Effector CD4-positive, alpha-beta T cell (primary cell): ENCODE measurements at regions not wholly inside any gene's neighbourhood (a gene's known extent, or its start where the extent isn't known, plus 50 kb on each side); places are given as distances from the start of the nearest gene placed in this dataset.
"Not testable (repeated sequence)": the region's sequence is repeated elsewhere in the genome, so short reads cannot be mapped to it uniquely, and the experiment has no call there.

Experiments used
- DNase-seq: peaks from one replicate; pipeline ENCODE4 v3.0.0-alpha.2; 2020

DNA sequence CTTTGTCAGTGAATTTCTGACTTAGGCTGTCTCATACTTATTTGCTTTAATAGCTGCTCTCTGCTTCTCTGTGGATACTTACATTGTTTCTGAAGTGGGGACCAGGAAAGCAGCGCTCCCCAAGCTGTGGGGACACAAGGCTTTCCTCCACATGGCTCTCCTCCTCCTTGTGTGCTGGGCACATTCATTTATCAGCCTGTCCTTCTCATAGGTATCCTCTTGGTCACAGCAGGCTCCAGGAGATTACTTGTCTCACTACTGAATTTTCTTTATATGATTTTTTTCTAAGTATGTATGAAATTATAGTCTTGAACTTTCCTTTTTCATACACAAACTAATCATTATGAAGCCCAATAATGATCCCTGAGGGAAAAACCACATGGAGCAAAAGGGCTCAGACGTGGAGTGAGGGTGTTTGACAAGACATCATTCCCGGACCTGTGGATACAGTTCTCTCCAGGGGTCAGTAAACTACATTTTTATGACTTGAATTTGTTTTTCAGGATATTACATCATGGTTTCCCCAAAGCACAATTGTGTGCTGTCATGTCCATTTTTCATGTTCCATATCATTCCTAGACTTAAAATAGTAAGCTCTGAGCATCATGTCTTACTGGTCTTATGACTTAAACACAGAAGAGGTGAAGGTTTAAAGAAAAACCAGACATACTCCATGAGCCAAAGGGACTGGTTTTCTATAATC lies 234.5 kb downstream of the PCSK1 start:
- no peak for DNase-seq

DNA sequence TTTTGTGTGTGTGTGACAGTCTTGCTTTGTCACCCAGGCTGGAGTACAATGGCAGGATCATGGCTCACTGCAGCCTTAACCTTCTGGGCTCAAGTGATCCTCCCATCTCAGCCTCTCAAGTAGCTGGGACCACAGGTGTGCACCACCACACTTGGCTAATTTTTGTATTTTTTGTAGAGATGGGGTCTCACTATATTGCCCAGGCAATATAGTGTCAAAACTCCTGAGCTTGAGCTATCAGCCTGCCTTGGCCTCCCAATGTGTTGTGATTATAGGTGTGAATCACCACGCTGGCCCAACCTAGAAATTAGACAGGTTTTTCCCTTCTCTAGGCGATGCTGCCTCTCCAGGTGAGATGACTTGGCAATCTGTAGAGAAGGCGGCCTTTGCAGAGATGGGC lies 235.3 kb downstream of the PCSK1 start:
- DNase-seq, result not testable (repeated sequence)

DNA sequence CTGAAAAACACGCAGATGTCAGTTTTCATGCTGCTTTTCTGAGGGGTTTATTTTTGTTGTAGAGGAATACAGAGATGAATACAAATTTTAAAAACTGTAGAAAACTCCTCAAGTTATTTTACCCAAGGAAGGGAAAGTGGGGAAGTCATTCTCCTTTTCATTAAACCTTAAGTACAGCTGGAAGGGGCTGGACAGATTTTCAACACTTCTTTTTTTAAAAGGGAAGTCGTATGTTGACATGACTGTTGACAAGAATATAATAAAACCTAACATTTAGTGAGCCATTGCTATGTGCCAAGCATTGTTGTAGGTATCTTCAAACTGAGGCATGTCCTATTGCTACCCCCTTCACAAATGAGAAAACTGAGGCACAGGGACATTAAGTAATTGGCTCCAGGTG lies 235.7 kb upstream of the ELL2 start:
- DNase-seq, result no peak

DNA sequence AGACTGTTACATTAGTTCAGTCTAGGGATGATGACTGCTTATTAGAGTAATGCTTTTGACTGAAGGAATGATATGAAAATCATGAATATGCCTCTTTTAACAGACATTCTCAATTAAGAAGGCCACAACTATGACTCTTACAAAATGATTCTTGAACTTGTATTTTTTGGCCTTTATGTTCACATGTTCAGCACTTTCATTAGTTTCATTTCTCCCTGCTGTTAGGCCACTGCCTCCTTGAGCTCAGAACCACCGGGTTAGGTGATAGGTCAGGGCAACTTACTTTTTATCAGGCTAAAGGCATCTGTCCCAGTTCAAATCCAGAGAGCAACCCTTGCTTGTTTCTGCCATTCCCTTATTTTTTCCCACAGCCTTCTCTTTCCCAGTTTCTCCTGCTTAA lies 235.2 kb upstream of the ELL2 start:
- no peak for DNase-seq

DNA sequence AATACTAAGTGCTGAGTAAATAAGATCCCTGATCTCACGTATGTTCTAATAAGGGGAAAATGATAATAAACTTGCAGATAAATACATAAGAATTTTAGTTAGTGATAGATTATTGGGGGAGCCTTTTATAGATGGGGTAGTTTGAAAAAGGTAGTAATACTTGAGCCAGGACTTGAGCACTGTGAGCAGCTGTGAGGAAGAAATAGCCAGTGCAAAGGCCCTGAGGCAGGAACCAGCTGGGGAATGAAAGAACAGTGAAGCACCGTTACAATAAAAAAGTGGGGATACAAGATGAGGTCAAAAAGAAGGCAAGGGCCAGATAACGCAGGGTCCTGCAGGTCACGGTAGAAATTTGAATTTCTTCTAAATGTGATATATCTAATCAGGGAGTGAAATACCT lies 234.8 kb upstream of the ELL2 start:
- no peak for DNase-seq

DNA sequence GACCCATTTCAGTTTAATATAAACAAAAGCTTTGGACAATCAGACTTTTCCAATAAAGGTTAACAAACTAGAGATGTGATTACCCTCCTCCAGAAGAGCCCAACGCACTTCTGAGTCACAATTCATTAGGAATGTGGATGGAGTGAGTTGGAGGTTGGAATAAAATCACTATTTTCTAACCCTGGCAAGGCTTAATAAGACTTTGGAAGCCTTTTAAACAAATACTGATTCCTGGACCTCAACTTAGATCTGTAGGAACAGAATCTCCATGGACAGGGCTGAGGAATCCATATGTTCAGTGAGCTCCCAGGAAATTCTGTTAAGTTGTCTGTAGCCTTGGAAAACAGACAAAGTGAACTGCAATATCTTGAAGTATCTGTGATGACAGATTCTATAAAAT lies 233.5 kb upstream of the ELL2 start:
- no peak for DNase-seq

DNA sequence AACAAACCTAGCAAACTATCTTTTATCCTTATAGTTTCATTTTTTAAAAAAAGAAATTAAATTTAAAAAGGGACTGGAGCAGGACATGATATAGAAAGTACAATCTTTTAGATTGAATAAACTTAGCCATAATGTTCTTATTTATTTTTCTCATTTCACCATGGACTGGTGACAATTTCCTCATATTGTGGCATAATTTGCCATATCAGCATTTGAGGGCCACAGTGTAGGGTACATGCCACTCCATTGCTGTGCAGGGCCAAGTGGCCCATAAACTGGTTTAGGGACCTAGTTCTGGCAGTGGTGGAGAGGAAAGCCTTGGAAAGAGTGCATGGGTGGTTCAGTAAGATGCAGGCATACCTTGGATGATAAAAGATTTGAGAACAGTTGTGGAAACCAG lies 232.9 kb upstream of the ELL2 start:
- no peak for DNase-seq

DNA sequence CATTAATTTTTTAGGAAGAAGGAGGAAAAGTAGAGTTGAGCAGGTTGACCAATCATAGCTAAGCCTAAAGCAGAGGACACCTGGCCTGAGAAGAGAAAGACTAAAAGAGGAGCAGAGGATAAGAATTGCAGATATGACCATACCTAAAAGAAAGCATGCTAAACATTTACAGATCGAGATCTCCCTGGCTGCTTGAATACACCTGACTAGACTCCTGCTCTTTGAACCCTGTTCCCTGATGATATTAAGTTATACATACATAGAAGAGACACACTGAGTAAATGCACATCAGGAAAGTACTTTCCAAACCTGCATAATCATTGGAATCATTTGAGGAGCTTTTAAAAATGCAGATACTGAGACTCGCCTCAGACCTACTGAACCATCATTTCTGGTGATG lies 232.3 kb upstream of the ELL2 start:
- no peak for DNase-seq

DNA sequence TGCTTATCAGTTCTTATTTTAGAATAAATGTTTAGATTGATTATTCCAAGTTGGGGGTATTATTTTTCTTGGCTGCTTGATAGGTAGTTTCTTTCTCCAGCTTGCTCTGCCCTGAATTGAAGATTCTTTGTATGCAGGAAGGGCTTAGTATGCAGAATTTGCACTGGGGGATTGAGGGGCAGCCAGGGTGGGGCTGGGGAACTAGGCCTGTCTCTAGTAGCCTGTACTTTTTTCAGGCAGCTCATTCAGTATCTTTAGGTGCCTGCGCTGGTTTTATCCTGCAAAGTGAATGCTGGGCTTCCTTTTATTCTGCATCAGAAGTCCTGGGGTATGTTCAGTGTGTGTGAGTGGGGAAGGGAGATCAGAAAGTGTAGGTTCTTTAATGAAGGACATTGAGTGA lies 228.3 kb upstream of the ELL2 start:
- no peak for DNase-seq

DNA sequence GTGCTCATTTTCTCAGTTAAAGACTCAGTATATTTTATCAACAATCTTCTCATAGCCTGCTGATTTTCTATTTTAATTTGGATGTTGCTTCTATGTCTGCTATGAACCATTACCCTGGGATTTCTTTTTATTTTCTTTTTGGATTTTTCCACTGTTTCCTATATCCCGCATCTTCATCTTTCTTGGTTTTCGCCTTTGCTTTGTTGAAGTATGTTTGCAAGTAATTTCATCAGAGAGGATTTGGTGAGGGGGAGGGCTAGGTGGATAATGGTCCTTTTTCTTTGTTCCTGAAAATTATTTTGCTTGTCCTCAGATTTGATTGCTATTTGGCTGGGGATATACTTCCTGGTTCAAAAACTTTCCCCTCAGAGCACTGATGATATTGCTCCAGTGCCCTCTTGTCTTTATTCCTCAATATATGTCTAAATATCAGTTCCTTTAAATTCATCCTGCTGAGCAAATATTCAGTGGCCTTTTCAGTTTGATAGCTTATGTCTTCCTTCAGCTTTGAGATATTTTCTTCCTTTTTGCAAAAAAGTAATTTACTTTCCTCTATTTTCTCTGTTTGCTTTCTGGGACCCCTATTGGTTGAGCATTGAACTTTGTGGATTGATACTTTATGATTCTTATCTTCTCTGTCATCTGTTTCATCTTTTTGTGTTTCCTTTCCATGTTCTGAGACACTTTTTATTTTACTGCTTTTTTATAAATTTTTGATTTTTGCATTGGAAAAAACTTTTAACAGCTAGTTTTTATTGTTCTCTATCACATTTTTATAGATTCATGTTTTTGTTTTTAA lies 227.6 kb upstream of the ELL2 start:
- DNase-seq, result no peak

DNA sequence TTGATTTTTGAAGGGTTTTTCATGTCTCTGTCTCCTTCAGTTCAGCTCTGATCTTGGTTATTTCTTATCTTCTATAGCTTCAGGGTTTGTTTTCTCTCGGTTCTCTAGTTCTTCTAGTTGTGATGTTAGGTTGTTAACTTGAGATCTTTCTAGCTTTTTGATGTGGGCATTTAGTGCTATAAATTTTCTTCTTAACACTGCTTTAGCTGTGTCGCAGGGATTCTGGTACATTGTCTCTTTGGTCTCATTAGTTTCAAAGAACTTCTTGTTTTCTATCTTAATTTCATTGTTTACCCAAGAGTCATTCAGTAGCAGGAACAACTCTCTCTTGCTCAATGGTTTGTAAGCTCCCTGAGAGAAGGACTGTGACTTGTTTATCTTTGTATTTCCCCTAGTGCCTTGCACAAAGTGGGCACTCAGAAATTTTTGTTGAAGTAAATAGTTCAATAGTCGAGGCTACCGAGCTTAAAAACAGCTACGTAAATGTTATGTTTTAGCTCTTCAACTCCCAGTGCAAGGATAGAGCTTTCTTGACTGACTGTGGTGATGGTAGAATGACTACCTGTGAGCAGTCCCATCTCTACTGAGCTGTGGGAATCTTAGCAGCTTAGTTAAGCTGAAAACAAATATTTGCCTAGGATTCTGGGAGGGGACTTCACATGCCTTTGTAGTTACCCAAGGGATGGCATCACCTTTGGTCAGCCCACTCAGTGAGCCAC lies 225.8 kb upstream of the ELL2 start:
- no peak for DNase-seq

DNA sequence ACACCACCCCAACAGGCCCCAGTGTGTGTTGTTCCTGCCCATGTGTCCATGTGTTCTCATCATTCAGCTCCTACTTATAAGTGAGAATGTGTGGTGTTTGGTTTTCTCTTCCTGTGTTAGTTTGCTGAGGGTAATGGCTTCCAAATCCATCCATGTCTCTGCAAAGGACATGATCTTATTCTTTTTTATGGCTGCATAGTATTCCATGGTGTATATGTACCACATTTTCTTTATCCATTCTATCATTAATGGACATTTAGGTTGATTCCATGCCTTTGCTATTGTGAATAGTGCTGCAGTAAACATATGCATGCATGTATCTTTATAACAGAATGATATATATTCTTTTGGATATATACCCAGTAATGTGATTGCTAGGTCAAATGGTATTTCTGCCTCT lies 222.9 kb upstream of the ELL2 start:
- not testable (repeated sequence) for DNase-seq

DNA sequence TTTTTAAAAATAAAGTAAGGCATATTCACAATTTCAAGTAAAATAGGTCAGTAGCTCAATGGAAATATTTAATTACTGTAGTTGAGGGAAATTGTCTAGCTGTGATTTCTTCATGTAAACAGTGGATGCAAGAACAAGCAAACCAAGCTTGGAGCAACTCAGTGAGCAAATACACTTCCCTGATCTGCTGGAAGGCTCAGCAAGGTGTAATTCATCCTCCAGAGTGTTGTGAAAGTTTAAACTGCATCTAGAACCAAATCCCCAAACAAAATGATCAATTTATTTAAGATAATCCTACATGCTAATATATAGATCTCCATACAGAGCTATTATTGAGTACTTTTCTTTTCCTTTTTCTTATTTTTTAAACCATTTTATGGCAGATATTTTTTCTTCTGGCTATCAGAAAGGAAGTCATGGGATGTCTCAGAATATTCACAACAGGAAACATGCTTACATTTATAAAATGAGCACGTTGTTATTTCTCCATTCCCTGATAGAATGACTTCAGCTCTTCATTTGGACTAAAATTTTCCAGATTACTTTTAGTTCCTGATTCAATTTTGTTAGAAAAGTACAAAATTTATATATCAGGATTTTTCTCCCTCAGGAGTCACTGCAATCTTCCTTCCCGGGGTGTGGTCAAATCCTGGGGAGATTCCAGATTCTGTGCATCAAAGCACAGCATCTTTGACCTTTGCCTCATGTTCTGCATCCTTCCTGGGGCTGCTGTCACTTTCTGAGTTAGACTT lies 219.2 kb upstream of the ELL2 start:
- no peak for DNase-seq

DNA sequence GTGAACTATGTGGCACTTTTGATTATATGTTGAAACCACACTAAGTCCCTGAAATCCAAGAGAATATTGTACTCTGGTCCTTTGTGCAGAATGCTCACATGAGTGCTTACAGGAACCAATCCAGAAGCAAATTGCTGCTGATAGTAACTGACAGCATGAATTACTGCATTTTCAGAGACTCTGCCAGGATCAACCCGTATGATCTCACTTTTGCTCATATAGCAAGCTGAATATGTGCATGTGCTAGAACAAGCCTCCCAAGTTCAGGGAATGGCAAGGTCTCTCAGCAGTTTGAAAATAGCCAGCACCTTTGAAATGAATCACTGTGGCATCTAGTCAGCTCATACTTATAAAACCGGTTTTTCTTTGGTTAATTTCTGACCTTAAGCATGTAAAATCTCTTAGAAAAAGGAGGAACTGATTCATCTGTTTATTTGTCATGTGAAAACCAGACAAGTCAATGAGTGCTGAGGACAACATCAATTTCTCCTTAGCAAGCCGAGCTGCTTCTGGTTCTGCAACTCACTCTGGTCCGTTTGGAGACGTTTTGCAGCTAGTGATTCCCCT lies 215.7 kb upstream of the ELL2 start:
- DNase-seq, result no peak

DNA sequence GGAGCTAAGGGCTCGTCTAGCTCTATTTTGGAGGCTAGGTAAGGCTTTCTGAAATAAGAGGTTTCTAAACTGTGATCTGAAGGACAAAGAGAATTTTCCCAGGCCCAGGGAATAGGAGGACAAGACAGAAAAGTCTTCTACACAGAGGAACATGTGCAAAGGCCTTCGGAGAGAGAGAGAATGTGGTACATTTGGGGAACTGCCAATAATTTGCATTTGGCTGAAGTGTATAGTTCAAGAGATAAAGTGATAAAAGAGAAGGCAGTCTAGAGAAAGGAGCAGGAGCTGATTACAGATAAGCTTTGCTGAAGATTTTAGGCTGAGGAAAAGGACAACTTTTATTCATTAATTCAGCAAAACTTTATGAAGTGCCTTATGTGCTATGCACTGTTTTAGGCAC lies 214.4 kb upstream of the ELL2 start:
- DNase-seq, result no peak

DNA sequence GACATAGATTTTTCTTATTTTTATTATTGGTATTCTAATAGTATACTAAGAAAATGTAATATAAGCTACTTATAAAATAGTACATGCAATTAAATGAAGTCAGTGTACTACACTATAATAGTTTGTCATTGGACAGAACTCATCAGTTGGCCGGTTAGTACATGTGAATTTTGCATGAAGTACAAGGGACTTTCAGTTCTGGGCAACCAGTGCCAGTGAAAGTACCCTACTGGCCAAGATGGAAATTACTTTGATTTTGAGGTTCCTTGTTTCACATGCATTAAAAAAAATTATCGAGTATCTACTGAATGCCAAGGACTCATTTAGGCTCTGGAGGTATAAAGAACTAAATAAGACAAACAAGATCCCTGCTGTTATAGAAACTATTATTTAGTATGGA lies 213.4 kb upstream of the ELL2 start:
- DNase-seq, result no peak

DNA sequence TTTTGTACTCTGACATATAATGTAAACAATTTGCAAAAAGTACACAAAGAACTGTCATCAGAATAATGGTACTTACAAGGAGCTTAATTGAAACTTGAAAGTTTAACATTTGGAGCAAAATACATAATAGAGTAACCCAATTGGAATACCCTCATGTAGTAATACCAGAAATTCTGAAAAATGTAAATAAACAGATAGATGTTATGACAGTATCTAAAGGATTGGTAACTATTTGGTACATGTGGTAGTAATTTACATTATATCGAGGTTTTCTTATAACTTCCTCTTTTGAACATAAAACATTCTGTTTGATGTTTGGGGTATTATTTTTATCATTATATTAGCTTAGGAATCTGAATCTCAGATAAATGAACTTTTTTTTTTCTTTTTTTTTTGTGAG lies 211.7 kb upstream of the ELL2 start:
- no peak for DNase-seq

DNA sequence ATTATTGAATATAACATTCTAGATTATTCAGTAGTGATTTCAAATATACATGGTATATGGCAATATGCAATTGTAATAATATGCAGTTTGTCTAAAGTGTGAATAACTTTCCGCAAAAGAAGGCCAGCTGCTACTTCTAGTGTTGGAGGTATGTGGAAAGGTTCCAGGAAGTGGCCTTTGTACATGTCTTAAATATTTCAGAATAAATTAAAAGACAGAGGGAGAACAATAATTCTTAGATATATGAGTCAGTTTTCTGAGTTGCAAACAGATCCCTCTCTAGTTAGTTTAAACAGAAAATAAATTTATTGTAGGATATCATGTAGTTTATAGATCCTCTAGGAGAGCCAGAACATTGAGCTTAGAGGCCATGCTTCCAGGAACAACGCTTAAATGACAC lies 210.8 kb upstream of the ELL2 start:
- no peak for DNase-seq

DNA sequence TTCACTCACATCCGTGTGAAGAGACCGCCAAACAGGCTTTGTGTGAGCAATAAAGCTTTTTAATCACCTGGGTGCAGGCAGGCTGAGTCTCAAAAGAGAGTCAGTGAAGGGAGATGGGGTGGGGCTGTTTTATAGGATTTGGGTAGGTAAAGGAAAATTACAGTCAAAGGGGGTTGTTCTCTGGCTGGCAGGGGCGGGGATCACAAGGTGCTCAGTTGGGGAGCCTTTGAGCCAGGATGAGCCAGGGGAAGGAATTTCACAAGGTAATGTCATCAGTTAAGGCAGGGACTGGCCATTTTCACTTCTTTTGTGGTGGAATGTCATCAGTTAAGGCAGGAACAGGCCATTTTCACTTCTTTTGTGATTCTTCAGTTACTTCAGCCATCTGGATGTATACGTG lies 210.3 kb upstream of the ELL2 start:
- DNase-seq, result not testable (repeated sequence)

DNA sequence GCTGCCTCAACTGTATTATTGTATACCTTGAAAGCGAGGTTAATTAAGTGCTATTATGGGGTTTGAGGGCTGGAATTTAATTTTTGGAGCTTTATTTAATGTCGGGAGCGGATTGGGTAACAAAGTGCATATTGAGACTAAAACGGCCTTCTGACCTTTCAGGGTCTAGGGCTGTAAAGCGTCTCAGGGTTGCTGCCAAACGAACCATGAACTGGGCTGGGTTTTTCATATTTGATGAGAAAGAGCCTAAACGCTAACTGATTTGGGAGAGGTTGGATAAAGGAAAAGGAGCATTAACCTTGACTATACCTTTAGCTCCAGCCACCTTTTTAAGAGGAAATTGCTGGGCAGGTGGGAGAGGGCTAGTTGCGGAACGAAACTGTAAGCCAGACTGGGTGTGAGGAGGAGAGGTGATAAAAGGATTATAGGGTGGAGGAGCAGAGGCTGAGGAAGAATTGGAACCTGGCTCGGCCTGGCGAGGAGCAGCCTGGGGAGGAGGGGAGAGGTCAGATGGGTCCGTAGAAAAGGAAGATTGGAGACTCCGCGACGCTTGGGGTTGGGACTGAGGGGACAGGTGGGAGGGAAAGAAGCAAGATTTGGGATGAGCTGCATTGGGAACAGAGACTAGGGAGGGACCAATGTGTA lies 209.0 kb upstream of the ELL2 start:
- DNase-seq, result not testable (repeated sequence)

DNA sequence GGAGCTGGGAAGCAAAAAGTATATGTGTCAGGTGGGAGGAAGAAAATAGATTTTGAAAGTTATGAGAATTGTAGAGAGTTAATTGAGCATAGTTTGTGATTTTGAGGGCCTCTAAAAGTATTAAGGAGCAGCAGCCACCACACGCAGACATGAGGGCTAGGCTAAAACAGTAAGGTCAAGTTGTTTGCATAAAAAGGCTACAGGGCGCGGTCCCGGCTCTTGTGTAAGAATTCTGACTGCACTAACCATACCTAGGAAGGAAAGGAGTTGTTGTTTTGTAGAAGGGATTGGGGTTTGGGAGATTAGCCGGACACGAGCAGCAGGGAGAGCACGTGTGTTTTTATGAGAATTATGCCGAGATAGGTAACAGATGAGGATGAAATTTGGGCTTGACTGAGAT lies 207.2 kb upstream of the ELL2 start:
- not testable (repeated sequence) for DNase-seq

DNA sequence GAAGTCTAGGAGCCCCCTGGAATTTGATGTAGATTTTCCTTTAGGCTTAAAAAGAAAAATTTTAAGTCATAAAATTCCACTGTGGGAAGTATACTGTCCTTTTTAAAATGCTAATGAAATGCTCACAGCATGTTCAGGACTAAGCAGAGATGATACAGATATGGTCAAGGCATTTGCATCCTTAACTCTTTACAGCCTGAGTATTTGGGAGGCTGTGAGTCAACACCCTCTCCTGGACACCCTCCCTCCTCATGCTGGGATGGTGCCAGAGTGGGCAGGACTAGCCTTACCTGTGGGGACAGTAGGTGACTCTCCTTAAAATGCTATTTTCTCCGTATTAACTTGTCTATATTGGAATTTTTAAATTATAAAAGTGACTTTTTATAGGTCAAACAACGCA lies 197.4 kb upstream of the ELL2 start:
- DNase-seq, result no peak
